ENCODE measurements at regions not wholly inside any gene's neighbourhood (a gene's known extent, or its start where the extent isn't known, plus 50 kb on each side); places are given as distances from the start of the nearest gene placed in this dataset.

DNA sequence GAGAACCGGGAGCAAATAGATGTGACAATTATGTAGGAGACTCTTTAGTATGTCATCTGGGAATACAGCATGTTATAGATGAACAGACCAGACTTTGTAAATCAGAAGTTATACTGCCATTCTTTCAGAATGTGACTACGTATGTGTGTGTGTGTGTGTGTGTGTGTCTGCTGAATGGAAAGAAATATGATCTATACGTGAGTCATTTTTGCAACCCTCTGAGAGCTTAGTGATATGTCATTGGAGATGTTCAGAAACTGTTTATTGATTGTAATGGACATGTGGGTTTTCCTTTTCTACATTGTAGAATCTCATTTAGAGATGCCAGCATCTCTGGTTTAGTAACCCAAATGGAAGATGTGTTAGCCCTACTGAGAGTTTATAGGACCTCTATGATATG lies 731.5 kb downstream of the TLE1 start:
- Histone ChIP-seq H3K18ac (ENCODE audit: extremely low read depth, low read length) (no peak overlapping the region), H3K79me1 (ENCODE audit: low read depth, low read length) (no peaks in the 10 kb centered on the region), H3K27me3 (replicated peaks in 1 of 4; ENCODE audit: control insufficient read depth in 3 of 4, extremely low read depth in 1 of 4, insufficient read depth in 3 of 4, low read length in 3 of 4) (no peaks in the 10 kb centered on the region), H3K4me1 (replicated peaks in 1 of 4; ENCODE audit: control insufficient read depth in 3 of 4, insufficient read depth in 4 of 4, low read length in 3 of 4) (no peaks in the 10 kb centered on the region), H3K79me2 (ENCODE audit: control insufficient read depth in 1 of 2, insufficient read depth in 2 of 2, low read length in 2 of 2) (no peaks in the 10 kb centered on the region), H2BK120ac (replicated peaks; ENCODE audit: low read depth, low read length) (no peak overlapping the region), H2AK5ac (ENCODE audit: low read depth, low read length) (no peak overlapping the region), H4K5ac (ENCODE audit: insufficient read length, low read depth, low read length) (no peak overlapping the region), H2BK20ac (ENCODE audit: low read length) (no peak overlapping the region), H3K4me2 (ENCODE audit: insufficient read depth in 1 of 2, low read depth in 2 of 2, low read length in 2 of 2) (no peak overlapping the region), H3K9me3 (ENCODE audit: insufficient read depth in 2 of 2, low read depth in 1 of 2, low read length in 1 of 2) (no peaks in the 10 kb centered on the region), H3K4me3 (ENCODE audit: extremely low read depth in 1 of 4, insufficient read depth in 2 of 4, low read depth in 3 of 4, low read length in 4 of 4) (no peak overlapping the region), H2BK12ac (ENCODE audit: low read depth, low read length) (no peak overlapping the region), H4K20me1 (replicated peaks in 1 of 2; ENCODE audit: control insufficient read depth in 1 of 2, insufficient read depth in 2 of 2, low read length in 2 of 2) (no peaks in the 10 kb centered on the region), H3K56ac (replicated peaks; ENCODE audit: insufficient read length, low read depth, low read length) (no peak overlapping the region), H3K36me3 (ENCODE audit: control insufficient read depth in 2 of 4, insufficient read depth in 4 of 4, low read length in 3 of 4) (no peaks in the 10 kb centered on the region), H3K14ac (ENCODE audit: insufficient read length) (no peak overlapping the region), H3K23me2 (ENCODE audit: low read depth, low read length) (no peaks in the 10 kb centered on the region), H2BK15ac (ENCODE audit: low read length) (no peak overlapping the region), H4K8ac (ENCODE audit: extremely low read depth, insufficient read depth, low read length) (no peak overlapping the region), H2BK5ac (ENCODE audit: low read depth, low read length) (no peak overlapping the region), H2AFZ (ENCODE audit: low read length) (no peak overlapping the region), H4K91ac (replicated peaks; ENCODE audit: insufficient read length, low read length) (no peak overlapping the region), H3K23ac (ENCODE audit: insufficient read length) (no peak overlapping the region), H3K27ac (ENCODE audit: low read depth, low read length) (no peak overlapping the region), H3K9ac (replicated peaks in 1 of 4; ENCODE audit: extremely low read depth in 1 of 4, low read depth in 3 of 4, low read length in 3 of 4) (no peak overlapping the region), H3K4ac (replicated peaks; ENCODE audit: insufficient read length, low read depth, low read length) (no peak overlapping the region)
- TF ChIP-seq CHD2 (IDR thresholded peaks at IDR 0.05; ENCODE audit: low read length): no peak
- 93% methylated on average over 3 of the region's 3 CpGs; no CpG with 5 or more reads in 1 of the 2 experiments for WGBS, 2 experiments (ENCODE audit: extremely low coverage in 1 of 2, insufficient coverage in 1 of 2, insufficient read length in 1 of 2, insufficient replicate concordance in 2 of 2, low coverage in 1 of 2, low lambda C conversion rate in 2 of 2, missing lambda C conversion rate in 1 of 2)
- ChIA-PET CTCF (ENCODE audit: partially characterized antibody) (interaction anchor here (0.6 to 1.3 kb wide), 4 partner anchors 9 to 425 kb away, joined by 3 read pairs; no protein-coding TSS in a partner anchor), POLR2A (ENCODE audit: partially characterized antibody) (no interaction called here)
- DNase-seq (ENCODE audit: low read depth in 1 of 2, low spot score in 2 of 2) (no peak), FAIRE-seq (no peak)
